ENCODE measurements at regions not wholly inside any gene's neighbourhood (a gene's known extent, or its start where the extent isn't known, plus 50 kb on each side); places are given as distances from the start of the nearest gene placed in this dataset.
A peak's percentile ranks its signal among the peaks of the same experiment; 100 is the strongest.
"Not testable (repeated sequence)": the region's sequence is repeated elsewhere in the genome, so short reads cannot be mapped to it uniquely, and the experiment has no call there.

- peak; percentile 77 for DNase-seq (ENCODE audit: low read depth)
These were observed 1264.5 kb upstream of the ACO1 start for GRCh38 chr9:31119890-31120454.

- DNase-seq (ENCODE audit: low read depth): no peak
These were observed 1260.1 kb upstream of the ACO1 start for GRCh38 chr9:31124389-31124788.

GRCh38 chr9:31135567-31135966 is 1248.9 kb upstream of the ACO1 start:
- no peak for DNase-seq (ENCODE audit: low read depth)

GRCh38 chr9:31136524-31136923 is 1247.9 kb upstream of the ACO1 start:
- DNase-seq (ENCODE audit: low read depth): no peak

- DNase-seq (ENCODE audit: low read depth): peak; percentile 86
These were observed 1247.0 kb upstream of the ACO1 start for GRCh38 chr9:31137176-31138160.

- DNase-seq (ENCODE audit: low read depth): peak; percentile 26
These were observed 1244.1 kb upstream of the ACO1 start for GRCh38 chr9:31140316-31140715.

GRCh38 chr9:31142456-31142855 is 1242.0 kb upstream of the ACO1 start:
- DNase-seq (ENCODE audit: low read depth): no peak

- no peak for DNase-seq (ENCODE audit: low read depth)
These were observed 1239.8 kb upstream of the ACO1 start for GRCh38 chr9:31144614-31145013.

GRCh38 chr9:31146485-31147166 is 1237.8 kb upstream of the ACO1 start:
- no peak for DNase-seq (ENCODE audit: low read depth)

- DNase-seq (ENCODE audit: low read depth): no peak
These were observed 1231.1 kb upstream of the ACO1 start for GRCh38 chr9:31153250-31153840.

- peak; percentile 35 for DNase-seq (ENCODE audit: low read depth)
These were observed 1217.9 kb upstream of the ACO1 start for GRCh38 chr9:31166516-31166915.

- no peak for DNase-seq (ENCODE audit: low read depth)
These were observed 1216.3 kb upstream of the ACO1 start for GRCh38 chr9:31168161-31168560.

GRCh38 chr9:31174681-31175080 is 1209.8 kb upstream of the ACO1 start:
- no peak for DNase-seq (ENCODE audit: low read depth)

GRCh38 chr9:31183866-31184265 is 1200.6 kb upstream of the ACO1 start:
- DNase-seq (ENCODE audit: low read depth): no peak

- no peak for DNase-seq (ENCODE audit: low read depth)
These were observed 1198.6 kb upstream of the ACO1 start for GRCh38 chr9:31185831-31186230.

- DNase-seq (ENCODE audit: low read depth): no peak
These were observed 1195.9 kb upstream of the ACO1 start for GRCh38 chr9:31188496-31188895.

- DNase-seq (ENCODE audit: low read depth): peak; percentile 1
These were observed 1173.4 kb upstream of the ACO1 start for GRCh38 chr9:31210978-31211570.

GRCh38 chr9:31229976-31230375 is 1154.5 kb upstream of the ACO1 start:
- DNase-seq (ENCODE audit: low read depth): not testable (repeated sequence)

GRCh38 chr9:31232485-31232884 is 1152.0 kb upstream of the ACO1 start:
- no peak for DNase-seq (ENCODE audit: low read depth)

- no peak for DNase-seq (ENCODE audit: low read depth)
These were observed 1148.1 kb upstream of the ACO1 start for GRCh38 chr9:31236344-31236743.

GRCh38 chr9:31243386-31243785 is 1141.1 kb upstream of the ACO1 start:
- DNase-seq (ENCODE audit: low read depth): peak; percentile 7

All from myocyte (in vitro differentiated cells).